GM12878 (cell line): ENCODE measurements at regions not wholly inside any gene's neighbourhood (a gene's known extent, or its start where the extent isn't known, plus 50 kb on each side); places are given as distances from the start of the nearest gene placed in this dataset.

ENCODE experiments used
- EZH2 ChIP-seq: IDR thresholded peaks from 2 replicates; pipeline ENCODE4 v1.6.1; 2012; ENCODE audit warnings: low read depth, mild to moderate bottlenecking, control low read depth, inconsistent platforms, low read length, borderline replicate concordance; ENCODE audit not compliant: control insufficient read depth
- GATAD2B ChIP-seq: fragments of 450-650 bp; conservative IDR thresholded peaks from 2 replicates; pipeline ENCODE4 v1.6.1; 2017; ENCODE audit warnings: low read depth, mild to moderate bottlenecking, moderate library complexity
- NFIC ChIP-seq: IDR thresholded peaks from 2 replicates; pipeline ENCODE4 v1.6.1; 2012; ENCODE audit warnings: low read depth, mild to moderate bottlenecking, inconsistent platforms, low read length, moderate library complexity
- POLR2A ChIP-seq: IDR thresholded peaks from 2 replicates; pipeline ENCODE4 v1.6.1; 2011; ENCODE audit warnings: low read depth, mild to moderate bottlenecking, low read length
- POLR2AphosphoS5 ChIP-seq: IDR thresholded peaks from 2 replicates; pipeline ENCODE4 v1.6.1; 2011; ENCODE audit warnings: mild to moderate bottlenecking, low read length, inconsistent platforms
- SUPT20H ChIP-seq: IDR thresholded peaks from 2 replicates; pipeline ENCODE4 v1.6.1; 2011; ENCODE audit warnings: low read depth, mild to moderate bottlenecking, low read length, moderate library complexity, borderline replicate concordance; ENCODE audit not compliant: control insufficient read depth
- TF ChIP-seq, protein P1 (sequence below), 3 experiments: IDR thresholded peaks in 2 of 3; conservative IDR thresholded peaks in 1 of 3; 2 replicates each; pipeline ENCODE4 v1.5.1; 2011; ENCODE audit warnings: low read depth in 3 of 3, low read length in 3 of 3, mild to moderate bottlenecking in 3 of 3, control low read depth in 2 of 3, moderate library complexity in 2 of 3, inconsistent platforms in 1 of 3, mixed read lengths in 1 of 3; ENCODE audit not compliant: control insufficient read depth in 2 of 3, insufficient read depth in 1 of 3; ENCODE audit errors: extremely low read depth in 1 of 3

DNA sequence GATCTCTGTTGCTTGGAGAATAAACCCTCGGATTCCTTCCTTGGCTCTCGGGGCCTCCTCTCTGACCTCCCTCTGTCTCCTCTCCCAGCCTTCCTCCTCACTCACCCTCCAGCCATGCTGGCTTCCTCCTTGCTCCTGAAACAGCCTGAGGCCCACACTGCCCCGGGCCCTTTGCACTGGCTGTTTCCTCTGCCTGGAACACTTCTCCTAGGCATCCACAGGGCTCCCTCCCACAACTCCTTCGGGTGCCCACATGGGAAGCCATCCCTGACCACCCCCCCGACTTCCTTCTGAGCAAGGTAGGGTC is 87.7 kb downstream of the CEBPB start:
- TF ChIP-seq NFIC (no peak), GATAD2B (no peak), SUPT20H (no peak), EZH2 (no peak), POLR2A (no peak), POLR2AphosphoS5 (no peak)
- TF ChIP-seq, protein P1, sequence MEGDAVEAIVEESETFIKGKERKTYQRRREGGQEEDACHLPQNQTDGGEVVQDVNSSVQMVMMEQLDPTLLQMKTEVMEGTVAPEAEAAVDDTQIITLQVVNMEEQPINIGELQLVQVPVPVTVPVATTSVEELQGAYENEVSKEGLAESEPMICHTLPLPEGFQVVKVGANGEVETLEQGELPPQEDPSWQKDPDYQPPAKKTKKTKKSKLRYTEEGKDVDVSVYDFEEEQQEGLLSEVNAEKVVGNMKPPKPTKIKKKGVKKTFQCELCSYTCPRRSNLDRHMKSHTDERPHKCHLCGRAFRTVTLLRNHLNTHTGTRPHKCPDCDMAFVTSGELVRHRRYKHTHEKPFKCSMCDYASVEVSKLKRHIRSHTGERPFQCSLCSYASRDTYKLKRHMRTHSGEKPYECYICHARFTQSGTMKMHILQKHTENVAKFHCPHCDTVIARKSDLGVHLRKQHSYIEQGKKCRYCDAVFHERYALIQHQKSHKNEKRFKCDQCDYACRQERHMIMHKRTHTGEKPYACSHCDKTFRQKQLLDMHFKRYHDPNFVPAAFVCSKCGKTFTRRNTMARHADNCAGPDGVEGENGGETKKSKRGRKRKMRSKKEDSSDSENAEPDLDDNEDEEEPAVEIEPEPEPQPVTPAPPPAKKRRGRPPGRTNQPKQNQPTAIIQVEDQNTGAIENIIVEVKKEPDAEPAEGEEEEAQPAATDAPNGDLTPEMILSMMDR (IDR thresholded peaks at IDR 0.05 in 2 of 3, conservative IDR thresholded peaks at IDR 0.05 in 1 of 3; ENCODE audit: control insufficient read depth in 2 of 3, extremely low read depth in 1 of 3, insufficient read depth in 1 of 3, low read depth in 3 of 3, low read length in 3 of 3): no peak
